Caco-2 (cell line): ENCODE measurements at regions not wholly inside any gene's neighbourhood (a gene's known extent, or its start where the extent isn't known, plus 50 kb on each side); places are given as distances from the start of the nearest gene placed in this dataset.

Experiments
- BruUV-seq: library from RNA; stranded (reverse); fragments of 400-500 nt; replicated peaks from 2 replicates; lab custom pipeline; 2021; lab: Mats Ljungman, UMichigan
- CTCF ChIA-PET: fragments of 300-600 bp; sonication (Branson Sonifier 250); formaldehyde crosslinking; loops from one replicate; lab custom pipeline; 2022; ENCODE audit warnings: antibody characterized with exemption; lab: Charles Lee
- POLR2A ChIA-PET: fragments of 300-600 bp; sonication (Branson Sonifier 250); formaldehyde crosslinking; loops from one replicate; lab custom pipeline; 2022; ENCODE audit warnings: antibody characterized with exemption; lab: Charles Lee
- DNase-seq, 2 experiments: peaks; one replicate each; pipeline versions ENCODE4 v3.0.0 to v3.0.0-alpha.2; 2020 to 2022
- H3K27me3 ChIP-seq: replicated peaks from 2 replicates; pipeline ENCODE4 v1.6.0; 2011; ENCODE audit warnings: low read length; ENCODE audit not compliant: control insufficient read depth, insufficient read depth
- H3K36me3 ChIP-seq: 2 replicates; pipeline ENCODE4 v1.5.1; 2011; ENCODE audit warnings: low read length; ENCODE audit not compliant: control insufficient read depth, insufficient read depth
- H3K4me1 ChIP-seq: fragments of 250-450 bp; sonication (Bioruptor Pico); 2 replicates; pipeline ENCODE4 v1.5.1; 2020; ENCODE audit warnings: mild to moderate bottlenecking
- H3K4me3 ChIP-seq: 2 replicates; pipeline ENCODE4 v1.5.1; 2011; ENCODE audit warnings: low read depth, mild to moderate bottlenecking, control low read depth, low read length
- H3K9me3 ChIP-seq: fragments of 250-450 bp; sonication (Bioruptor Pico); 2 replicates; pipeline ENCODE4 v1.5.1; 2020; ENCODE audit warnings: mild to moderate bottlenecking, moderate library complexity
- H3K27ac Mint-ChIP-seq: one replicate; pipeline ENCODE4 v1.8.0; 2022; ENCODE audit warnings: mixed read lengths; ENCODE audit not compliant: unreplicated experiment
- H3K27me3 Mint-ChIP-seq: one replicate; pipeline ENCODE4 v1.8.0; 2022; ENCODE audit warnings: mixed read lengths; ENCODE audit not compliant: insufficient read depth, unreplicated experiment
- H3K36me3 Mint-ChIP-seq: one replicate; pipeline ENCODE4 v1.8.0; 2022; ENCODE audit warnings: mild to moderate bottlenecking, mixed read lengths; ENCODE audit not compliant: insufficient read depth, unreplicated experiment
- H3K4me1 Mint-ChIP-seq: one replicate; pipeline ENCODE4 v1.8.0; 2022; ENCODE audit warnings: low read depth, mixed read lengths; ENCODE audit not compliant: unreplicated experiment
- H3K4me3 Mint-ChIP-seq: one replicate; pipeline ENCODE4 v1.8.0; 2022; ENCODE audit warnings: mild to moderate bottlenecking, moderate library complexity, mixed read lengths; ENCODE audit not compliant: unreplicated experiment
- H3K9me3 Mint-ChIP-seq: one replicate; pipeline ENCODE4 v1.8.0; 2022; ENCODE audit warnings: mixed read lengths; ENCODE audit not compliant: unreplicated experiment
- CTCF ChIP-seq, 2 experiments: fragments of 200-600 bp in 1 of 2; IDR thresholded peaks; 1 replicate in 1 of 2; 2 replicates in 1 of 2; pipeline versions ENCODE4 v1.5.1 to v1.8.0; 2011 to 2022; ENCODE audit warnings: antibody characterized with exemption in 1 of 2, control low read depth in 1 of 2, inconsistent platforms in 1 of 2, low read depth in 1 of 2, low read length in 1 of 2, mild to moderate bottlenecking in 1 of 2, moderate library complexity in 1 of 2; ENCODE audit not compliant: insufficient read depth in 1 of 2, severe bottlenecking in 1 of 2, unreplicated experiment in 1 of 2
- intact Hi-C: fragments of 100-400 bp; cut with micrococcal nuclease; formaldehyde crosslinking; loops from one replicate; pipeline ENCODE4 v1.10.0; 2022; ENCODE audit not compliant: unreplicated experiment

GRCh38 chr2:180482696-180483095 lies 475.6 kb upstream of the CWC22 start:
- ChIA-PET POLR2A (no interaction called here), CTCF (no interaction called here)

DNA sequence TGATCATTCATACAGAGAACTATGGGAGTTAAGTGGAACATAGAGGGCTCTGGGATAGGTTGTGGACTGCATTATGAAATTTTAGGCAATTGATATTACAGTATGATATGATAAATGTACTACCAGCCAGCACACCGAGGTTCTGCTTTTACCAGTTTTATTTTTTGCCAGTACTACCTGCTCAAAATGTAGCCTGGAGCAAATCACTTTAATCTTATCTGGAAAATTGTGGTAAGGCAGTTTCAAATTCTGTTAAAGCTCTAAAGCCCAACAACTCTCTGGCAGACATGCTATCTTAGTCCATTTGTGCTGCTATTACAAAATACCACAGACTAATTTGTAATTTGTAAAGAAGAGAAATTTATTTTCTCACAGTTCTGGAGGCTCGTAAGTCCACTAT lies 474.9 kb upstream of the CWC22 start:
- H3K36me3 Mint-ChIP-seq, result no peaks in the 10 kb centered on the region
- Histone ChIP-seq H3K4me3 (no peak overlapping the region), H3K4me1 (no peaks in the 10 kb centered on the region), H3K27me3 (no peaks in the 10 kb centered on the region), H3K36me3 (no peaks in the 10 kb centered on the region), H3K9me3 (no peaks in the 10 kb centered on the region)
- H3K9me3 Mint-ChIP-seq, result no peaks in the 10 kb centered on the region
- H3K4me3 Mint-ChIP-seq, result no peak overlapping the region
- no peak overlapping the region for H3K27ac Mint-ChIP-seq
- no peaks in the 10 kb centered on the region for H3K4me1 Mint-ChIP-seq
- DNase-seq, result no peak
- intact Hi-C loops, result loop anchor here (5.0 kb wide), 1 partner anchor 240 kb away; no protein-coding TSS in a partner anchor
- BruUV-seq, result no TSS peak
- ChIA-PET POLR2A (no interaction called here), CTCF (no interaction called here)
- H3K27me3 Mint-ChIP-seq, result peaks cover 2% of the 10 kb centered on the region
- TF ChIP-seq CTCF (IDR thresholded peaks at IDR 0.05; ENCODE audit: insufficient read depth in 1 of 2, low read depth in 1 of 2, low read length in 1 of 2, severe bottlenecking in 1 of 2, unreplicated experiment in 1 of 2), result no peak

More at GRCh38 chr2:180482696-180483095, 475.6 kb upstream of the CWC22 start:
- no peaks in the 10 kb centered on the region for H3K36me3 ChIP-seq
- H3K4me1 ChIP-seq, result no peaks in the 10 kb centered on the region
- DNase-seq, result no peak
- H3K27me3 ChIP-seq, result no peaks in the 10 kb centered on the region
- no peaks in the 10 kb centered on the region for H3K27me3 Mint-ChIP-seq
- H3K9me3 Mint-ChIP-seq, result no peaks in the 10 kb centered on the region
- intact Hi-C loops, result loop anchor here (5.0 kb wide), 1 partner anchor 240 kb away; no protein-coding TSS in a partner anchor
- no peak overlapping the region for H3K4me3 Mint-ChIP-seq
- no peak overlapping the region for H3K27ac Mint-ChIP-seq
- no peaks in the 10 kb centered on the region for H3K36me3 Mint-ChIP-seq
- no peaks in the 10 kb centered on the region for H3K4me1 Mint-ChIP-seq
- no TSS peak for BruUV-seq
- TF ChIP-seq CTCF (IDR thresholded peaks at IDR 0.05; ENCODE audit: insufficient read depth in 1 of 2, low read depth in 1 of 2, low read length in 1 of 2, severe bottlenecking in 1 of 2, unreplicated experiment in 1 of 2), result no peak
- H3K9me3 ChIP-seq, result no peaks in the 10 kb centered on the region
- no peak overlapping the region for H3K4me3 ChIP-seq

DNA sequence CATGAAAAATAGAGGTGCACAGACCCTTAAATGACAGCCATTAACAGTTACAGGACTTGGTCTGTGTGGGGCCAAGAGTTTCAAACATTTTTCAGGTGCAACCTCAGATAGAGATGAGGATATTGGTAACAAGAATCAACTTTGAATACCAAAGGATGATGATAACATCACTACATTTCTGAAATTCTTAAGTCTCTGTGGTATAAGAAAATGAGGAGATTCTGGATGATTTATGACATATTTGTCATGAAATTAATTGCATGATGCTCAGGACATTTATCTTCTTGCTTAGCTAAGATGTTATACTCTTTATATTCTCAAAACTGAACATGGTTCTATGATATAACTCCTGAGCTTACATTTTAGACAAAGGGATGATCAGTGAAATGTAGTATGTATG lies 471.8 kb upstream of the CWC22 start:
- ChIA-PET POLR2A (no interaction called here), CTCF (no interaction called here)
- peaks cover 2% of the 10 kb centered on the region for H3K27me3 Mint-ChIP-seq
- no peak overlapping the region for H3K4me3 ChIP-seq
- no peak for TF ChIP-seq CTCF (IDR thresholded peaks at IDR 0.05; ENCODE audit: insufficient read depth in 1 of 2, low read depth in 1 of 2, low read length in 1 of 2, severe bottlenecking in 1 of 2, unreplicated experiment in 1 of 2)
- no peaks in the 10 kb centered on the region for H3K36me3 ChIP-seq
- H3K9me3 Mint-ChIP-seq, result no peaks in the 10 kb centered on the region
- no peak overlapping the region for H3K4me3 Mint-ChIP-seq
- no peaks in the 10 kb centered on the region for H3K9me3 ChIP-seq
- DNase-seq, result no peak
- no peaks in the 10 kb centered on the region for H3K36me3 Mint-ChIP-seq
- no peaks in the 10 kb centered on the region for H3K4me1 Mint-ChIP-seq
- H3K27ac Mint-ChIP-seq, result no peak overlapping the region
- no peaks in the 10 kb centered on the region for H3K4me1 ChIP-seq
- BruUV-seq, result no TSS peak
- intact Hi-C loops, result no loop called here
- H3K27me3 ChIP-seq, result no peaks in the 10 kb centered on the region
